HCT116 (cell line): ENCODE measurements at regions not wholly inside any gene's neighbourhood (a gene's known extent, or its start where the extent isn't known, plus 50 kb on each side); places are given as distances from the start of the nearest gene placed in this dataset.
"Not testable (repeated sequence)": the region's sequence is repeated elsewhere in the genome, so short reads cannot be mapped to it uniquely, and the experiment has no call there.

Source experiments
- ATAC-seq: fragments of 200-7000 bp; cut with Tn5 transposase; 2 replicates; pipeline ENCODE4 v1.9.1; 2020; ENCODE audit warnings: mild to moderate bottlenecking, moderate library complexity
- BruUV-seq: library from RNA; stranded (reverse); fragments of 400-500 nt; replicated peaks from 2 replicates; lab custom pipeline; 2021; lab: Mats Ljungman, UMichigan
- CTCF ChIA-PET: fragments of 300-600 bp; sonication (Branson Sonifier 250); formaldehyde crosslinking; loops from one replicate; lab custom pipeline; 2021; ENCODE audit warnings: antibody characterized with exemption; lab: Charles Lee
- POLR2A ChIA-PET: fragments of 300-600, 350-600 bp; sonication (Branson Sonifier 250); formaldehyde crosslinking; loops from one replicate; lab custom pipeline; 2021; ENCODE audit warnings: antibody characterized with exemption; lab: Charles Lee
- RAD21 ChIA-PET, 2 experiments: fragments of 300-600 bp; sonication (Branson Sonifier 250); formaldehyde crosslinking; loops; one replicate each; lab custom pipeline; 2023; ENCODE audit warnings: low total read pairs in 2 of 2; ENCODE audit not compliant: uncharacterized antibody in 2 of 2, unreplicated experiment in 2 of 2, low non-redundant PET in 1 of 2; lab: Charles Lee
- DNase-seq: peaks from one replicate; pipeline ENCODE4 v3.0.0-alpha.2; 2010; ENCODE audit warnings: low read depth, low spot score
- H2AFZ ChIP-seq: fragments of 200-600 bp; shearing (Covaris generic), sonication (generic); 2 replicates; pipeline ENCODE4 v1.6.1; 2017; ENCODE audit warnings: low read depth, mixed run types, mixed read lengths, antibody characterized with exemption, low read length; ENCODE audit not compliant: poor library complexity, severe bottlenecking
- H3K27ac ChIP-seq: 2 replicates; pipeline ENCODE4 v1.5.1; 2012; ENCODE audit warnings: low read depth, low read length
- H3K27me3 ChIP-seq: fragments of 200-600 bp; sonication (generic); 2 replicates; pipeline ENCODE4 v1.6.1; 2016; ENCODE audit warnings: mixed run types, low read length, mixed read lengths; ENCODE audit not compliant: insufficient read depth
- H3K36me3 ChIP-seq, 2 experiments: fragments of 200-500 bp in 1 of 2; fragments of 200-600 bp in 1 of 2; sonication (Bioruptor generic) in 1 of 2; sonication (generic) in 1 of 2; 2 replicates each; pipeline versions ENCODE4 v1.5.1 to v1.6.1; 2014 to 2016; ENCODE audit warnings: low read length in 2 of 2, inconsistent platforms in 1 of 2, mixed read lengths in 1 of 2, mixed run types in 1 of 2; ENCODE audit not compliant: insufficient read depth in 2 of 2, control insufficient read depth in 1 of 2
- H3K4me1 ChIP-seq, 2 experiments: fragments of 200-600 bp in 1 of 2; sonication (generic) in 1 of 2; 2 replicates each; pipeline versions ENCODE4 v1.5.1 to v1.6.1; 2012 to 2017; ENCODE audit warnings: low read length in 2 of 2, inconsistent platforms in 1 of 2, mild to moderate bottlenecking in 1 of 2, mixed read lengths in 1 of 2, mixed run types in 1 of 2, moderate library complexity in 1 of 2; ENCODE audit not compliant: insufficient read depth in 2 of 2, control insufficient read depth in 1 of 2
- H3K4me2 ChIP-seq: fragments of 200-600 bp; sonication (generic); 2 replicates; pipeline ENCODE4 v1.6.1; 2017; ENCODE audit warnings: mixed run types, low read length, mixed read lengths
- H3K4me3 ChIP-seq, 2 experiments: fragments of 200-600 bp in 1 of 2; sonication (generic) in 1 of 2; replicated peaks in 1 of 2; 2 replicates each; pipeline ENCODE4 v1.5.1; 2011 to 2016; ENCODE audit warnings: low read length in 2 of 2, control low read depth in 1 of 2, low read depth in 1 of 2, mild to moderate bottlenecking in 1 of 2, mixed read lengths in 1 of 2, mixed run types in 1 of 2
- H3K79me2 ChIP-seq: fragments of 200-600 bp; sonication (generic); 2 replicates; pipeline ENCODE4 v1.6.1; 2017; ENCODE audit warnings: mild to moderate bottlenecking, mixed run types, low read length, moderate library complexity, mixed read lengths; ENCODE audit not compliant: insufficient read depth
- H3K9ac ChIP-seq: fragments of 200-600 bp; sonication (generic); 2 replicates; pipeline ENCODE4 v1.6.1; 2016; ENCODE audit warnings: low read length, mixed read lengths
- H3K9me2 ChIP-seq: fragments of 200-600 bp; sonication (generic), shearing (Covaris generic); 2 replicates; pipeline ENCODE4 v1.6.1; 2017; ENCODE audit warnings: mixed run types, mild to moderate bottlenecking, moderate library complexity; ENCODE audit not compliant: insufficient read depth
- H3K9me3 ChIP-seq, 2 experiments: fragments of 200-500 bp in 1 of 2; fragments of 200-600 bp in 1 of 2; sonication (Bioruptor generic) in 1 of 2; sonication (generic) in 1 of 2; 2 replicates each; pipeline ENCODE4 v1.6.1; 2014 to 2017; ENCODE audit warnings: low read length in 2 of 2, mixed read lengths in 2 of 2, inconsistent platforms in 1 of 2, low read depth in 1 of 2, mild to moderate bottlenecking in 1 of 2, mixed run types in 1 of 2, moderate library complexity in 1 of 2; ENCODE audit not compliant: control insufficient read depth in 1 of 2, insufficient read depth in 1 of 2
- H4K20me1 ChIP-seq: fragments of 200-600 bp; sonication (generic), shearing (Covaris generic); 2 replicates; pipeline ENCODE4 v1.6.1; 2017; ENCODE audit warnings: mixed run types, mild to moderate bottlenecking, moderate library complexity; ENCODE audit not compliant: insufficient read depth
- CEBPB ChIP-seq: IDR thresholded peaks from 2 replicates; pipeline ENCODE4 v1.6.1; 2012; ENCODE audit warnings: low read depth
- intact Hi-C: fragments of 100-400 bp; cut with micrococcal nuclease; formaldehyde crosslinking; loops from 2 replicates; pipeline ENCODE4 v1.10.0; 2022
- TF ChIP-seq, protein P1 (sequence below): IDR thresholded peaks from 2 replicates; pipeline ENCODE4 v1.6.1; 2012; ENCODE audit warnings: low read depth

DNA sequence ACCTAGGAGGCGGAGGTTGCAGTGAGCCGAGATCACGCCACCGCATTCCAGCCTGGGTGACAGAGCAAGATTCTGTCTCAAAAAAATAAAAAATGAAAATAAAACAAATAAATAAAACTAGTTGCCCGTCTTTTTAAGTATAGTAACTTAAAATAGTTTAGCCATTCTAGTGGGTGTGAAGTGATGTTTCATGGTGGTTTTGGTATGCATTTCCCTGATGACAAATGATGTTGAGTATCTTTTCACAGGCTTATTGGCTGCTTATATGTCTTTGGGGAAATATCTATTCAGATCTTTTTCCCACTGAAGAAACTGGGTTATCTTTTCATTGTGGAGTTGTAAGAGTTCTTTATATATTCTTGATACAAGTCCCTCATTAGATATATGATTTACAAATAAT, 102.4 kb upstream of the METAP2 start (continued):
- TF ChIP-seq, protein P1, sequence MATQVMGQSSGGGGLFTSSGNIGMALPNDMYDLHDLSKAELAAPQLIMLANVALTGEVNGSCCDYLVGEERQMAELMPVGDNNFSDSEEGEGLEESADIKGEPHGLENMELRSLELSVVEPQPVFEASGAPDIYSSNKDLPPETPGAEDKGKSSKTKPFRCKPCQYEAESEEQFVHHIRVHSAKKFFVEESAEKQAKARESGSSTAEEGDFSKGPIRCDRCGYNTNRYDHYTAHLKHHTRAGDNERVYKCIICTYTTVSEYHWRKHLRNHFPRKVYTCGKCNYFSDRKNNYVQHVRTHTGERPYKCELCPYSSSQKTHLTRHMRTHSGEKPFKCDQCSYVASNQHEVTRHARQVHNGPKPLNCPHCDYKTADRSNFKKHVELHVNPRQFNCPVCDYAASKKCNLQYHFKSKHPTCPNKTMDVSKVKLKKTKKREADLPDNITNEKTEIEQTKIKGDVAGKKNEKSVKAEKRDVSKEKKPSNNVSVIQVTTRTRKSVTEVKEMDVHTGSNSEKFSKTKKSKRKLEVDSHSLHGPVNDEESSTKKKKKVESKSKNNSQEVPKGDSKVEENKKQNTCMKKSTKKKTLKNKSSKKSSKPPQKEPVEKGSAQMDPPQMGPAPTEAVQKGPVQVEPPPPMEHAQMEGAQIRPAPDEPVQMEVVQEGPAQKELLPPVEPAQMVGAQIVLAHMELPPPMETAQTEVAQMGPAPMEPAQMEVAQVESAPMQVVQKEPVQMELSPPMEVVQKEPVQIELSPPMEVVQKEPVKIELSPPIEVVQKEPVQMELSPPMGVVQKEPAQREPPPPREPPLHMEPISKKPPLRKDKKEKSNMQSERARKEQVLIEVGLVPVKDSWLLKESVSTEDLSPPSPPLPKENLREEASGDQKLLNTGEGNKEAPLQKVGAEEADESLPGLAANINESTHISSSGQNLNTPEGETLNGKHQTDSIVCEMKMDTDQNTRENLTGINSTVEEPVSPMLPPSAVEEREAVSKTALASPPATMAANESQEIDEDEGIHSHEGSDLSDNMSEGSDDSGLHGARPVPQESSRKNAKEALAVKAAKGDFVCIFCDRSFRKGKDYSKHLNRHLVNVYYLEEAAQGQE, result no peak
- no peak for TF ChIP-seq CEBPB

DNA sequence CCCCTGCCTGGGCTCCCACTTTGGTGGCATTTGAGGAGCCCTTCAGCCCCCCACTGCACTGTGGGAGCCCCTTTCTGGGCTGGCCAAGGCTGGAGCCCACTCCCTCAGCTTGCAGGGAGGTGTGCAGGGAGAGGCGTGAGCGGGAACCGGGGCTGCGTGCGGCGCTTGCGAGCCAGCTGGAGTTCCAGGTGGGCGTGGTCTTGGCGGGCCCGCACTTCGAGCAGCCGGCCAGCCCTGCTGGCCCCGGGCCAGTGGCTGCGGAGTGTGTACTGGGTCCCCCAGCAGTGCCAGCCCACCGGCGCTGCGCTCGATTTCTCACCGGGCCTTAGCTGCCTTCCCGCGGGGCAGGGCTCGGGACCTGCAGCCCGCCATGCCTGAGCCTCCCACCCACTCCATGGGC, 94.5 kb upstream of the METAP2 start:
- H3K79me2 ChIP-seq, H4K20me1 ChIP-seq, H3K27ac ChIP-seq, CTCF ChIA-PET, H3K4me3 ChIP-seq, RAD21 ChIA-PET, H3K9ac ChIP-seq, H2AFZ ChIP-seq, H3K4me1 ChIP-seq, POLR2A ChIA-PET, H3K27me3 ChIP-seq, H3K9me3 ChIP-seq, BruUV-seq, ATAC-seq, intact Hi-C loops, H3K4me2 ChIP-seq, H3K9me2 ChIP-seq, DNase-seq, H3K36me3 ChIP-seq: not testable (repeated sequence)

DNA sequence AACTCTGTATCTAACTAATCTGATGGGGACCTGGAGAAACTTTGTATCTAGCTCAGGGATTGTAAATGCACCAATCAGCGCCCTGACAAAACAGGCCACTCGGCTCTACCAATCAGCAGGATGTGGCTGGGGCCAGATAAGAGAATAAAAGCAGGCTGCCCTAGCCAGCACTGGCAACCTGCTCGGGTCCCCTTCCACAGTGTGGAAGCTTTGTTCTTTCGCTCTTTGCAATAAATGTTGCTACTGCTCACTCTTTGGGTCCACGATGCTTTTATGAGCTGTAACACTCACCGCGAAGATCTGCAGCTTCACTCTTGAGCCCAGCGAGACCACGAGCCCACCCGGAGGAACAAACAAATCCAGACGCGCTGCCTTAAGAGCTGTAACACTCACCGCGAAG, 93.6 kb upstream of the METAP2 start:
- POLR2A ChIA-PET, H3K27me3 ChIP-seq, H4K20me1 ChIP-seq, H3K27ac ChIP-seq, H3K4me2 ChIP-seq, ATAC-seq, H3K79me2 ChIP-seq, BruUV-seq, CTCF ChIA-PET, H3K4me1 ChIP-seq, RAD21 ChIA-PET, H3K36me3 ChIP-seq, H3K9me3 ChIP-seq, intact Hi-C loops, H2AFZ ChIP-seq, H3K9ac ChIP-seq, H3K9me2 ChIP-seq, H3K4me3 ChIP-seq, DNase-seq: not testable (repeated sequence)
